Cardiac fibroblast (primary cell): ENCODE measurements at regions not wholly inside any gene's neighbourhood (a gene's known extent, or its start where the extent isn't known, plus 50 kb on each side); places are given as distances from the start of the nearest gene placed in this dataset.

ENCODE experiments used
- DNase-seq, 2 donors: peaks; one replicate each; pipeline versions ENCODE4 v3.0.0 to v3.0.0-alpha.2; 2010; ENCODE audit warnings: low read depth in 2 of 2
- H3K4me3 ChIP-seq, 2 donors: replicated peaks in 1 of 2; 1 replicate in 1 of 2; 2 replicates in 1 of 2; pipeline ENCODE4 v1.5.1; 2011; ENCODE audit warnings: low read depth in 2 of 2, low read length in 2 of 2, mild to moderate bottlenecking in 2 of 2, moderate library complexity in 1 of 2
- TF ChIP-seq, protein P1 (sequence below): IDR thresholded peaks from one replicate; pipeline ENCODE4 v1.5.1; 2011; ENCODE audit warnings: low read depth, mild to moderate bottlenecking, low read length, inconsistent platforms

DNA sequence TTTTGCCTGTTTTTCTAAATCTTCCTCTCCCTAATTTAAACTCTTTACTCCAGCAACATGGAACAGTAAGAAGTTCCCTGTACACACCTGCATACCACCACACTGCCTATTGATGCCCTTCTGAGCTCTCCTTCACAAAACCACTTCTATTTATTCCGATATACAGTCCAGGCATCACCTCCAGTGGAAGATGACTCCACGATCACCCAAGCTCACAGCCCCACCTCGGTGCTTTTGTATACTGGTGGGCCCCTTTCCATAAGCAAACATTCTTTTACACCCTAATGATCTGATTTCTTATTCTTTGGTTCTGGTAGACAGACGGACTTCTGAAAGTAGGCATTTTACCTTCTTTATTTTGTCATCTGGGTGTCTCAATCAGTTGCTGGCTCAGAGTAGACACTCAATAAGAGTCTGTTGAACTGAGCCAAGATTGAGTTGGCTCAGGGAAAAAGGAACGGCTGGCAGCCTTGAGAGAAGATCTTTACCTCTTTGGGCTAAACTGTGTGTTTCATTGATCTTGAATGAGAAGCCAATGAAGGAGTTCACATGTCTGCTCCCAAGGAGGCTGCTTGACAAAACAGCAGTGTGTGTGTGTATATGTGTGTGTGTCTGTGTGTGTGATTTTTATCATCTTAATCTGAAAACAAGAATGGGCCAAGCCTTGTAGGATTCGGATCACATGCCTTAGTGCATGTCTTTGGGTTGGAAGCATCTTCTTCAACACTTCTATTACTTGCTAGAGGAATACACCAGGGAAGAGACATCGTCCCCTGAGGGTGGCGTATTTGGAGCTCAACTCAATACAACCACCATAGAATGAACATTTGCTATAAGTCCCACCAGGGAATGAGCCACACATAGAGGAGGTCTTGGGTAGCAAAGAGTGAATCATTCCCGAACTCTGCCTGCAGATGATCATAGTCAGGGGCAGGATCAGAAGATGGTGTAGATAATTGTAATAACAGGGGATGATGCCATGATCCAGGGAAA is 341.8 kb downstream of the CYRIA start:
- no peak for DNase-seq
- no peak overlapping the region for H3K4me3 ChIP-seq
- TF ChIP-seq, protein P1, sequence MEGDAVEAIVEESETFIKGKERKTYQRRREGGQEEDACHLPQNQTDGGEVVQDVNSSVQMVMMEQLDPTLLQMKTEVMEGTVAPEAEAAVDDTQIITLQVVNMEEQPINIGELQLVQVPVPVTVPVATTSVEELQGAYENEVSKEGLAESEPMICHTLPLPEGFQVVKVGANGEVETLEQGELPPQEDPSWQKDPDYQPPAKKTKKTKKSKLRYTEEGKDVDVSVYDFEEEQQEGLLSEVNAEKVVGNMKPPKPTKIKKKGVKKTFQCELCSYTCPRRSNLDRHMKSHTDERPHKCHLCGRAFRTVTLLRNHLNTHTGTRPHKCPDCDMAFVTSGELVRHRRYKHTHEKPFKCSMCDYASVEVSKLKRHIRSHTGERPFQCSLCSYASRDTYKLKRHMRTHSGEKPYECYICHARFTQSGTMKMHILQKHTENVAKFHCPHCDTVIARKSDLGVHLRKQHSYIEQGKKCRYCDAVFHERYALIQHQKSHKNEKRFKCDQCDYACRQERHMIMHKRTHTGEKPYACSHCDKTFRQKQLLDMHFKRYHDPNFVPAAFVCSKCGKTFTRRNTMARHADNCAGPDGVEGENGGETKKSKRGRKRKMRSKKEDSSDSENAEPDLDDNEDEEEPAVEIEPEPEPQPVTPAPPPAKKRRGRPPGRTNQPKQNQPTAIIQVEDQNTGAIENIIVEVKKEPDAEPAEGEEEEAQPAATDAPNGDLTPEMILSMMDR = no peak

DNA sequence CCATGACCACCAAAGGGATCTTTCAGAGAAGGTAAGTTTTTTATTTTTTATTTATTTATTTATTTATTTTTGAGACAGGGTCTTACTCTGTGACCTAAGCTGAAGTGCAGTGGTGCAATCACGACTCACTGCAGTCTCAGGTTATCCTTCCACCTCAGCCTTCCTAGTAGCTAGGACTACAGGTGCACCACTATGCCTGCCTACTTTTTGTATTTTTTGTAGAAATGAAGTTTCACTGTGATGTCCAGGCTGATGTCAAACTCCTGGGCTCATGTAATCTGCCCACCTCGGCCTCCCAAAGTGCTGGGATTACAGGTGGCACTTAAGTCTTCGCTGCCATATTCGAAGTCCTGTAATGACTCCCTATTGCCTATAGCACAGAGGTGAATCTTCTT is 342.5 kb downstream of the CYRIA start:
- no peak overlapping the region for H3K4me3 ChIP-seq
- DNase-seq = no peak
- TF ChIP-seq, protein P1 = no peak

DNA sequence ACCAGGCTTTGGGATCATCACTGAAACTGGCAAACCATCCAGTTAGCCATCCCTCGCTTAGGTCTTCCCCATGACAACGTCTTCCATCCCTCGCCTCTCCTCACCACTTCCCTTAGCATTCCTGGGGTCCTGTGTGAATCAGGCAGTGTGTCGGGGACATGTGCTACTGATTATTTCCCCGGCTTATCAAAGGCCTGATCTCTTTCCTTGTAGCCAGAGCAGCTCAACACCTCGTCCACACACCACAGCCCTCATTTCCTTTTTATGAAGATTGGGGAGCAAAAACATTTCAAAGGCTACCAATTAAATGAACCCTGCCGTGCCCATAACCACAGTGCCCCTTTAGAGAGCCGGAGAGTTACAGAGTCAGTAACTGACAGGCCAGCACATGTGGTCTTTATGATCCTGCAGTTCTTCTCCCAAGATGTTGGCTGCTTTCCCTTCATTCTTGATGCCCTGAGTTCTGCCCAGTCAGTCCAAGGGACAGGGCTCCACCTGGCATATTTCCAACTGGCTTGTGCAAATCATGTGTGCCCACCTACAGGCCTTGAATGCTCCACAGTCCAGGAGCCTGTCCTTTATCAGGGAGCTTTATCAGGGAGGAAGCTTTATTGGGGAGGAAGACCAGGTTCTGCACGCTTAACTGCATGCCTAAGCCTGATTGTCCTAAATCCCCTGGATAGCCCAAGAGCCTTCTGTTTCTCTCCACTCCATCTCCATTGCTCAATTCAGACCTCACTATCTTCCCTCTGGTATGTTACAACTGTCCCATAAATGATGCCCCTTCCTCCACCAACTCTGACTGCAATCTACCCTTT is 343.1 kb downstream of the CYRIA start:
- TF ChIP-seq, protein P1 = no peak
- no peak for DNase-seq
- no peak overlapping the region for H3K4me3 ChIP-seq

DNA sequence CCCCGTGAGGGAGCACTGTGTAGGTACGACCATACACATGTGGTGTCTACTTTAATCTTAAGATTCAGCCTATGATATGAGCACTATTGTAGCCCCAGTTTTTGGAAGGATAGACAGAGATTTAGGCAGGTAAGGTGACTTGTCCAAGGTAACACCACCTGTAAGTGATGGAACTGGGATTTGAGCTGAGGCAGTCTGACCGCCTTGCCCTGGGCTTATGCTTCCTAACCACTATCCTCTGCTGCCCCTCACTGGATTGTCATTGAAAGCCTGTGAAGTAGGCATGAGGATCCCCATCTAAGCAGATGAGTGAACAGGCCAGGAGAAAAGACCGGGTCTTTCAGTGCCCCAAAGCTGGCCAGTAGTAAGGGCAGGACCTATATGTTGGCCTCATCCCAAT is 343.8 kb downstream of the CYRIA start:
- H3K4me3 ChIP-seq = no peak overlapping the region
- TF ChIP-seq, protein P1 = no peak
- no peak for DNase-seq

DNA sequence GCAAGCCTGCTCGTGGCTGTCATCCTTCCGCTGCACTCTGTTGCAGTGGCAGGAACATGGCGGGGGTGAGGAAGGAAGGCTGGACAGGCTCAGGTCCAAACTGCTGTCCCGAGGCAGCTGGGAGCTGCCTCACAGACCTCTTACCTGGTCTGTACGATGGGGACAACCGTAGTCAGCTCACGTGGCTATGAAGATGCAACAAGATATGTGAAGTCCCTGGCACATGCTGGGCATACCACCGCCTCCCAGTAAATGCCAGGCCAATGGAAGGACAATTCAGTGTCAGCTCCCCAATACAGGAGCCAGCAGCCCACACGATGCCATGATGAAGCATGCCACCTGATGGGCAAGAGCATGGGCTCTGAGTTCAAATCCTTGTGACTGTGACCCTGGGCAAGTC is 344.4 kb downstream of the CYRIA start:
- TF ChIP-seq, protein P1 = no peak
- DNase-seq = no peak
- no peak overlapping the region for H3K4me3 ChIP-seq

DNA sequence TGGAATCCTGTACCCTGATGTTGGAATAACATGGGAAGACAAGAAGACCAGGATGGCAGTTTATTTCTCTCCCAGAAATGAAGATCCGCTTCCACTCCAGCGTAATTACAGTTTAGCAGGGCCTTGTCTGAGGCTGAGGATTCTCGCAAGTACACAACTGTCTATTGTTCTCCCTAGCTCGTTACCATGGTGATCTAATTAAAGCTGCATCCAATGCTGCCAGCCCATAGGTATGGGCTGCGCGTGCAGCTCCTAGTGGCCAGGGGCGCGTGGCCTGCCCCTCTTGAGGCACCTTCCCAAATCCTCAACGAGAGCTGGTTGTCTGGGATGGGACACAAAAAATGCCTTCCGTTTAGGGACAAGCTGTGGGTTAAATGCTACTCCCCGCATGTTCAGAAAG is 344.9 kb downstream of the CYRIA start:
- no peak for DNase-seq
- H3K4me3 ChIP-seq = no peak overlapping the region
- TF ChIP-seq, protein P1 = no peak
